HCT116 (cell line): ENCODE measurements at regions not wholly inside any gene's neighbourhood (a gene's known extent, or its start where the extent isn't known, plus 50 kb on each side); places are given as distances from the start of the nearest gene placed in this dataset.

Experiments used
- ATAC-seq: fragments of 200-7000 bp; cut with Tn5 transposase; 2 replicates; pipeline ENCODE4 v1.9.1; 2020; ENCODE audit warnings: mild to moderate bottlenecking, moderate library complexity
- BruUV-seq: library from RNA; stranded (reverse); fragments of 400-500 nt; replicated peaks from 2 replicates; lab custom pipeline; 2021; lab: Mats Ljungman, UMichigan
- CTCF ChIA-PET: fragments of 300-600 bp; sonication (Branson Sonifier 250); formaldehyde crosslinking; loops from one replicate; lab custom pipeline; 2021; ENCODE audit warnings: antibody characterized with exemption; lab: Charles Lee
- POLR2A ChIA-PET: fragments of 300-600, 350-600 bp; sonication (Branson Sonifier 250); formaldehyde crosslinking; loops from one replicate; lab custom pipeline; 2021; ENCODE audit warnings: antibody characterized with exemption; lab: Charles Lee
- RAD21 ChIA-PET, 2 experiments: fragments of 300-600 bp; sonication (Branson Sonifier 250); formaldehyde crosslinking; loops; one replicate each; lab custom pipeline; 2023; ENCODE audit warnings: low total read pairs in 2 of 2; ENCODE audit not compliant: uncharacterized antibody in 2 of 2, unreplicated experiment in 2 of 2, low non-redundant PET in 1 of 2; lab: Charles Lee
- DNase-seq: peaks from one replicate; pipeline ENCODE4 v3.0.0-alpha.2; 2010; ENCODE audit warnings: low read depth, low spot score
- H2AFZ ChIP-seq: fragments of 200-600 bp; shearing (Covaris generic), sonication (generic); 2 replicates; pipeline ENCODE4 v1.6.1; 2017; ENCODE audit warnings: low read depth, mixed run types, mixed read lengths, antibody characterized with exemption, low read length; ENCODE audit not compliant: poor library complexity, severe bottlenecking
- H3K27ac ChIP-seq: 2 replicates; pipeline ENCODE4 v1.5.1; 2012; ENCODE audit warnings: low read depth, low read length
- H3K27me3 ChIP-seq: fragments of 200-600 bp; sonication (generic); 2 replicates; pipeline ENCODE4 v1.6.1; 2016; ENCODE audit warnings: mixed run types, low read length, mixed read lengths; ENCODE audit not compliant: insufficient read depth
- H3K36me3 ChIP-seq, 2 experiments: fragments of 200-500 bp in 1 of 2; fragments of 200-600 bp in 1 of 2; sonication (Bioruptor generic) in 1 of 2; sonication (generic) in 1 of 2; 2 replicates each; pipeline versions ENCODE4 v1.5.1 to v1.6.1; 2014 to 2016; ENCODE audit warnings: low read length in 2 of 2, inconsistent platforms in 1 of 2, mixed read lengths in 1 of 2, mixed run types in 1 of 2; ENCODE audit not compliant: insufficient read depth in 2 of 2, control insufficient read depth in 1 of 2
- H3K4me1 ChIP-seq, 2 experiments: fragments of 200-600 bp in 1 of 2; sonication (generic) in 1 of 2; 2 replicates each; pipeline versions ENCODE4 v1.5.1 to v1.6.1; 2012 to 2017; ENCODE audit warnings: low read length in 2 of 2, inconsistent platforms in 1 of 2, mild to moderate bottlenecking in 1 of 2, mixed read lengths in 1 of 2, mixed run types in 1 of 2, moderate library complexity in 1 of 2; ENCODE audit not compliant: insufficient read depth in 2 of 2, control insufficient read depth in 1 of 2
- H3K4me2 ChIP-seq: fragments of 200-600 bp; sonication (generic); 2 replicates; pipeline ENCODE4 v1.6.1; 2017; ENCODE audit warnings: mixed run types, low read length, mixed read lengths
- H3K4me3 ChIP-seq, 2 experiments: fragments of 200-600 bp in 1 of 2; sonication (generic) in 1 of 2; replicated peaks in 1 of 2; 2 replicates each; pipeline ENCODE4 v1.5.1; 2011 to 2016; ENCODE audit warnings: low read length in 2 of 2, control low read depth in 1 of 2, low read depth in 1 of 2, mild to moderate bottlenecking in 1 of 2, mixed read lengths in 1 of 2, mixed run types in 1 of 2
- H3K79me2 ChIP-seq: fragments of 200-600 bp; sonication (generic); 2 replicates; pipeline ENCODE4 v1.6.1; 2017; ENCODE audit warnings: mild to moderate bottlenecking, mixed run types, low read length, moderate library complexity, mixed read lengths; ENCODE audit not compliant: insufficient read depth
- H3K9ac ChIP-seq: fragments of 200-600 bp; sonication (generic); 2 replicates; pipeline ENCODE4 v1.6.1; 2016; ENCODE audit warnings: low read length, mixed read lengths
- H3K9me2 ChIP-seq: fragments of 200-600 bp; sonication (generic), shearing (Covaris generic); 2 replicates; pipeline ENCODE4 v1.6.1; 2017; ENCODE audit warnings: mixed run types, mild to moderate bottlenecking, moderate library complexity; ENCODE audit not compliant: insufficient read depth
- H3K9me3 ChIP-seq, 2 experiments: fragments of 200-500 bp in 1 of 2; fragments of 200-600 bp in 1 of 2; sonication (Bioruptor generic) in 1 of 2; sonication (generic) in 1 of 2; 2 replicates each; pipeline ENCODE4 v1.6.1; 2014 to 2017; ENCODE audit warnings: low read length in 2 of 2, mixed read lengths in 2 of 2, inconsistent platforms in 1 of 2, low read depth in 1 of 2, mild to moderate bottlenecking in 1 of 2, mixed run types in 1 of 2, moderate library complexity in 1 of 2; ENCODE audit not compliant: control insufficient read depth in 1 of 2, insufficient read depth in 1 of 2
- H4K20me1 ChIP-seq: fragments of 200-600 bp; sonication (generic), shearing (Covaris generic); 2 replicates; pipeline ENCODE4 v1.6.1; 2017; ENCODE audit warnings: mixed run types, mild to moderate bottlenecking, moderate library complexity; ENCODE audit not compliant: insufficient read depth
- EGR1 ChIP-seq: IDR thresholded peaks from 2 replicates; pipeline ENCODE4 v1.6.1; 2012; ENCODE audit warnings: low read depth
- ELF1 ChIP-seq: IDR thresholded peaks from 2 replicates; pipeline ENCODE4 v1.6.1; 2012; ENCODE audit warnings: low read depth, borderline replicate concordance
- EZH2 ChIP-seq: fragments of 200-600 bp; sonication (generic); IDR thresholded peaks from 2 replicates; pipeline ENCODE4 v1.6.1; 2017; ENCODE audit warnings: antibody characterized with exemption, mixed run types
- FOSL1 ChIP-seq: IDR thresholded peaks from 2 replicates; pipeline ENCODE4 v1.6.1; 2012; ENCODE audit warnings: low read depth
- POLR2AphosphoS5 ChIP-seq: IDR thresholded peaks from 2 replicates; pipeline ENCODE4 v1.6.1; 2011; ENCODE audit warnings: mild to moderate bottlenecking, low read depth, low read length, moderate library complexity
- SIN3A ChIP-seq: IDR thresholded peaks from 2 replicates; pipeline ENCODE4 v1.6.1; 2012; ENCODE audit warnings: low read depth
- SP1 ChIP-seq: IDR thresholded peaks from 2 replicates; pipeline ENCODE4 v1.6.1; 2012; ENCODE audit warnings: low read depth
- SRF ChIP-seq: IDR thresholded peaks from 2 replicates; pipeline ENCODE4 v1.6.1; 2012; ENCODE audit warnings: low read depth
- YY1 ChIP-seq: IDR thresholded peaks from 2 replicates; pipeline ENCODE4 v1.6.1; 2011; ENCODE audit warnings: low read length, low read depth, moderate library complexity, mild to moderate bottlenecking; ENCODE audit not compliant: insufficient replicate concordance; ENCODE audit errors: extremely low read depth
- ZNF274 ChIP-seq: fragments of 200-500 bp; sonication (Bioruptor generic); IDR thresholded peaks from 2 replicates; pipeline ENCODE4 v1.6.1; 2014; ENCODE audit warnings: mild to moderate bottlenecking, low read depth, low read length, inconsistent platforms
- intact Hi-C: fragments of 100-400 bp; cut with micrococcal nuclease; formaldehyde crosslinking; loops from 2 replicates; pipeline ENCODE4 v1.10.0; 2022
- TF ChIP-seq, protein P1 (sequence below): IDR thresholded peaks from 2 replicates; pipeline ENCODE4 v1.6.1; 2011; ENCODE audit warnings: mild to moderate bottlenecking, low read length, moderate library complexity; ENCODE audit not compliant: insufficient replicate concordance; ENCODE audit errors: extremely low read depth
- TF ChIP-seq, protein P2 (sequence below): IDR thresholded peaks from 2 replicates; pipeline ENCODE4 v1.6.1; 2012
- TF ChIP-seq, protein P3 (sequence below): IDR thresholded peaks from 2 replicates; pipeline ENCODE4 v1.6.1; 2012; ENCODE audit warnings: low read depth
- TF ChIP-seq, protein P4 (sequence below), 3 experiments: fragments of 200-600 bp in 1 of 3; sonication (generic) in 1 of 3; IDR thresholded peaks in 2 of 3; conservative IDR thresholded peaks in 1 of 3; 2 replicates each; pipeline ENCODE4 v1.5.1; 2012 to 2017; ENCODE audit warnings: low read depth in 2 of 3, low read length in 2 of 3, antibody characterized with exemption in 1 of 3, borderline replicate concordance in 1 of 3, control low read depth in 1 of 3, mild to moderate bottlenecking in 1 of 3, mixed read lengths in 1 of 3, mixed run types in 1 of 3, moderate library complexity in 1 of 3; ENCODE audit not compliant: insufficient read depth in 1 of 3

DNA sequence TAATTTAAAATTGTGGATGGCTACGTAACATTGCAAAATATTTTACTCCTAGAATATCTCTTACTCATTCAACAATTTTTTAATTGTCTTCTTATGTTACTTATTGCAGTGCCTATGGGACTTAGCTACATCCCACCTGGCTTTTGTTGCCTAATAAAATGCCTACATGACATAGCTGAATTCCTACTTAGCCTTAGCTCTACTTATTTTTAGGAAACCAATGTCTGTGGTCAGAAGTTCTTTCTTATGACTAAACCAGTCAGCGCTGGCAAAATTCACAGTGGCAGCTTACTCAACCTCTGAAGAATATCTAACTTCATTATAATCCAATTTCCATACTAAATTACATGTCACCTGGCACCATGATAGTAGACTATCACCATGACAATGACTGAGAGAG, 1612.4 kb upstream of the LRRTM3 start:
- intact Hi-C loops, result no loop called here
- CTCF ChIA-PET, result no interaction called here

More for the DNA sequence above, 1612.4 kb upstream of the LRRTM3 start:
- Histone ChIP-seq H3K4me2 (no peak overlapping the region), H4K20me1 (no peaks in the 10 kb centered on the region), H3K9ac (no peak overlapping the region), H3K4me3 (no peak overlapping the region), H3K9me3 (no peaks in the 10 kb centered on the region), H3K9me2 (no peaks in the 10 kb centered on the region; the same call in 1 of the 2 replicates), H2AFZ (no peak overlapping the region), H3K4me1 (no peaks in the 10 kb centered on the region), H3K27me3 (no peaks in the 10 kb centered on the region), H3K27ac (no peak overlapping the region), H3K36me3 (no peaks in the 10 kb centered on the region), H3K79me2 (no peaks in the 10 kb centered on the region)
- ChIA-PET POLR2A (no interaction called here), RAD21 (no interaction called here)
- DNase-seq (no peak), ATAC-seq (no peak)
- no TSS peak for BruUV-seq
- TF ChIP-seq ZNF274, result no peak
- no peak for TF ChIP-seq POLR2AphosphoS5
- TF ChIP-seq, protein P1, sequence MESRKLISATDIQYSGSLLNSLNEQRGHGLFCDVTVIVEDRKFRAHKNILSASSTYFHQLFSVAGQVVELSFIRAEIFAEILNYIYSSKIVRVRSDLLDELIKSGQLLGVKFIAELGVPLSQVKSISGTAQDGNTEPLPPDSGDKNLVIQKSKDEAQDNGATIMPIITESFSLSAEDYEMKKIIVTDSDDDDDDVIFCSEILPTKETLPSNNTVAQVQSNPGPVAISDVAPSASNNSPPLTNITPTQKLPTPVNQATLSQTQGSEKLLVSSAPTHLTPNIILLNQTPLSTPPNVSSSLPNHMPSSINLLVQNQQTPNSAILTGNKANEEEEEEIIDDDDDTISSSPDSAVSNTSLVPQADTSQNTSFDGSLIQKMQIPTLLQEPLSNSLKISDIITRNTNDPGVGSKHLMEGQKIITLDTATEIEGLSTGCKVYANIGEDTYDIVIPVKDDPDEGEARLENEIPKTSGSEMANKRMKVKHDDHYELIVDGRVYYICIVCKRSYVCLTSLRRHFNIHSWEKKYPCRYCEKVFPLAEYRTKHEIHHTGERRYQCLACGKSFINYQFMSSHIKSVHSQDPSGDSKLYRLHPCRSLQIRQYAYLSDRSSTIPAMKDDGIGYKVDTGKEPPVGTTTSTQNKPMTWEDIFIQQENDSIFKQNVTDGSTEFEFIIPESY, result no peak
- no peak for TF ChIP-seq ELF1
- no peak for TF ChIP-seq SRF
- TF ChIP-seq FOSL1, result no peak
- TF ChIP-seq, protein P2, sequence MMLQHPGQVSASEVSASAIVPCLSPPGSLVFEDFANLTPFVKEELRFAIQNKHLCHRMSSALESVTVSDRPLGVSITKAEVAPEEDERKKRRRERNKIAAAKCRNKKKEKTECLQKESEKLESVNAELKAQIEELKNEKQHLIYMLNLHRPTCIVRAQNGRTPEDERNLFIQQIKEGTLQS, result no peak
- TF ChIP-seq EZH2, result no peak
- TF ChIP-seq SP1, result no peak
- TF ChIP-seq YY1, result no peak
- TF ChIP-seq EGR1, result no peak
- TF ChIP-seq, protein P3, sequence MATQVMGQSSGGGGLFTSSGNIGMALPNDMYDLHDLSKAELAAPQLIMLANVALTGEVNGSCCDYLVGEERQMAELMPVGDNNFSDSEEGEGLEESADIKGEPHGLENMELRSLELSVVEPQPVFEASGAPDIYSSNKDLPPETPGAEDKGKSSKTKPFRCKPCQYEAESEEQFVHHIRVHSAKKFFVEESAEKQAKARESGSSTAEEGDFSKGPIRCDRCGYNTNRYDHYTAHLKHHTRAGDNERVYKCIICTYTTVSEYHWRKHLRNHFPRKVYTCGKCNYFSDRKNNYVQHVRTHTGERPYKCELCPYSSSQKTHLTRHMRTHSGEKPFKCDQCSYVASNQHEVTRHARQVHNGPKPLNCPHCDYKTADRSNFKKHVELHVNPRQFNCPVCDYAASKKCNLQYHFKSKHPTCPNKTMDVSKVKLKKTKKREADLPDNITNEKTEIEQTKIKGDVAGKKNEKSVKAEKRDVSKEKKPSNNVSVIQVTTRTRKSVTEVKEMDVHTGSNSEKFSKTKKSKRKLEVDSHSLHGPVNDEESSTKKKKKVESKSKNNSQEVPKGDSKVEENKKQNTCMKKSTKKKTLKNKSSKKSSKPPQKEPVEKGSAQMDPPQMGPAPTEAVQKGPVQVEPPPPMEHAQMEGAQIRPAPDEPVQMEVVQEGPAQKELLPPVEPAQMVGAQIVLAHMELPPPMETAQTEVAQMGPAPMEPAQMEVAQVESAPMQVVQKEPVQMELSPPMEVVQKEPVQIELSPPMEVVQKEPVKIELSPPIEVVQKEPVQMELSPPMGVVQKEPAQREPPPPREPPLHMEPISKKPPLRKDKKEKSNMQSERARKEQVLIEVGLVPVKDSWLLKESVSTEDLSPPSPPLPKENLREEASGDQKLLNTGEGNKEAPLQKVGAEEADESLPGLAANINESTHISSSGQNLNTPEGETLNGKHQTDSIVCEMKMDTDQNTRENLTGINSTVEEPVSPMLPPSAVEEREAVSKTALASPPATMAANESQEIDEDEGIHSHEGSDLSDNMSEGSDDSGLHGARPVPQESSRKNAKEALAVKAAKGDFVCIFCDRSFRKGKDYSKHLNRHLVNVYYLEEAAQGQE, result no peak
- no peak for TF ChIP-seq SIN3A
- TF ChIP-seq, protein P4, sequence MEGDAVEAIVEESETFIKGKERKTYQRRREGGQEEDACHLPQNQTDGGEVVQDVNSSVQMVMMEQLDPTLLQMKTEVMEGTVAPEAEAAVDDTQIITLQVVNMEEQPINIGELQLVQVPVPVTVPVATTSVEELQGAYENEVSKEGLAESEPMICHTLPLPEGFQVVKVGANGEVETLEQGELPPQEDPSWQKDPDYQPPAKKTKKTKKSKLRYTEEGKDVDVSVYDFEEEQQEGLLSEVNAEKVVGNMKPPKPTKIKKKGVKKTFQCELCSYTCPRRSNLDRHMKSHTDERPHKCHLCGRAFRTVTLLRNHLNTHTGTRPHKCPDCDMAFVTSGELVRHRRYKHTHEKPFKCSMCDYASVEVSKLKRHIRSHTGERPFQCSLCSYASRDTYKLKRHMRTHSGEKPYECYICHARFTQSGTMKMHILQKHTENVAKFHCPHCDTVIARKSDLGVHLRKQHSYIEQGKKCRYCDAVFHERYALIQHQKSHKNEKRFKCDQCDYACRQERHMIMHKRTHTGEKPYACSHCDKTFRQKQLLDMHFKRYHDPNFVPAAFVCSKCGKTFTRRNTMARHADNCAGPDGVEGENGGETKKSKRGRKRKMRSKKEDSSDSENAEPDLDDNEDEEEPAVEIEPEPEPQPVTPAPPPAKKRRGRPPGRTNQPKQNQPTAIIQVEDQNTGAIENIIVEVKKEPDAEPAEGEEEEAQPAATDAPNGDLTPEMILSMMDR (IDR thresholded peaks at IDR 0.05 in 2 of 3, conservative IDR thresholded peaks at IDR 0.05 in 1 of 3; ENCODE audit: borderline replicate concordance in 1 of 3, insufficient read depth in 1 of 3, low read depth in 2 of 3, low read length in 2 of 3), result no peak
